NCI-H69 (cell line): ENCODE measurements at regions not wholly inside any gene's neighbourhood (a gene's known extent, or its start where the extent isn't known, plus 50 kb on each side); places are given as distances from the start of the nearest gene placed in this dataset.
"Not testable (repeated sequence)": the region's sequence is repeated elsewhere in the genome, so short reads cannot be mapped to it uniquely, and the experiment has no call there.

Source experiments
- DNase-seq: peaks from one replicate; lab custom pipeline; 2025; lab: John Stamatoyannopoulos, UW

DNA sequence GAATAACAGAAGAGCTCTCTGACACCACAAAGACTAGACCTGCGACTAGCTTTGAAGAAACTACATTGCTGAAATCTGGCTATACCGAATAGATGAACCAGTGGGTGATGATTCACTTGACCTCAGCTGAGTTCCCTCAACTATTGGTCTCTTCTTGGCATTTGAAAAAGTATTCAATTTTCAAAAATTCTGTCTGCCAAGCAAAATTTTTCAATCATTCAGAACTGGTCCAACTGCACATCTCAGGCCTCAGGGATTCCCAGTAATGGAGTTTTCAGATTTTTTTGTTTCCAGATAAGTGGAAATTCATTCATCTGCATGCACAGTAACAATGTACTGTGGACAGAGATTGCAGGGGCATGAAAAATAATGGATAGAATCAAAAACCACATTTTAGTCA is 121.4 kb upstream of the NAA20 start:
- DNase-seq, result no peak

DNA sequence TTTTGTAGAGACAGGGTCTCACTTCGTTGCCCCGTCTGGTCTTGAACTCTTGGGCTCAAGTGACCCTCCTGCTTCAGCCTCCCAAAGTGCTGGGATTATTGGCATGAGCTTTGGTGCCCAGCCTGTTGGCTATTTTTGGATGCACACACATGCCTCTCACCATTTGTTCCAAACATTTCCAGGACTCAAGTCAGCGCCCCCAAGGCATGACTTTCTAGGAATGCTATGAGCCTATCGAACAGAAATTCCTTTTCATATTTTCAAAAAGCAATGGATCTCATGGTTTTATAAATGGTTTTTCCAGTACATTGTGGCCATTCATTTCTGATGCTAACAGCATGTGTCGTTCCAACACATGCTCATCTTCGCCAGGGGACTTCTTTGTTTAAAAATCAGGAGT is 119.3 kb upstream of the NAA20 start:
- DNase-seq, result no peak

DNA sequence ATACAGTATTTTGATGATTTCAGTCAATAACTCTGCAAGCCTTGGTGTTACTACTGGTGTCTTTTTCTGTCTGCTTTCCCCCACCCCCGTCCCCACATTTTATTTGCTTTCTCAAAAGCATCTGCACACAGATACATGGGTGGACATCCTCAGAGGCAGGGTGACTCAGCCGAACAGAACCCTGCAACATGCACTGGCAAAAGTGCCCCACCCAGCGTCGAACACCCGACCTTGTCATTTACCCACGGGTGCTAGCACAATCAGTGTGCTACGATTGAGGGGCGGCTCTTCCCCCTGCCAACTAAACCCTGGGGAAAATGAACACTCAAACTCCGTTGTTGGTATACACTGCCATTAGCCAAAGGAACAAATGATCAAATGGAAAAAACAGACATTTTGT is 115.9 kb upstream of the NAA20 start:
- peak; percentile 9 for DNase-seq

DNA sequence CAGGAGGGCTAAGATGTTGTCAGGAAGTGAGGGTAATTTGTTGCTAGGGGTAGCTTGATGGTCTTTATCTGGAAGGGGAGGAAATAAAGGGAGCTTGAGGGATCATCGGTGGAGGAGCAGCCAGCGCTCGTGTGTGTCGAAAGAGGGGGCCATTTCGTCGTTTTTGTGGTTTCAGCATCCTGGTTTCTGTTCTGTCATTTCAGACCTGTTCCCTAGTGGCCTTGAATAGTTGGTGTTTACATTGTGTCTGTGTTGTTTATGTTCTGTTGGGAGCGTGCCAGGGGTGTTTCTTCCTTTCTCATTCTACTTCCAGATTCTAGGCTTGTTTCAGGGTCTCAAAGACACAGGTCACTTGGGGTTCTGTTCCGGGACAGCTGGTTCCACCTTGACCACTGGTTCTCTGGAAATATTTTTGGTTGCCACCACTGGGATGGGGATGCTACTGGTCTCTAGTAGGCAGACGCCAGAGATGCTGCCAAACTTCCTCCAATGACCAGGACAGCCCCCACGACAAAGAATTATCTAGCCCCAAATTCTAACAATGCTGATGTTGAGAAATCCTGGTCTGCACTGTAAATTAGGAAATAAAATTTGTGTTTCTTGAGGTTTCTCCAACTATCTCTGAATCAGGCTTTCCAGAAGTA is 113.9 kb upstream of the NAA20 start:
- DNase-seq, result peak; percentile 87

DNA sequence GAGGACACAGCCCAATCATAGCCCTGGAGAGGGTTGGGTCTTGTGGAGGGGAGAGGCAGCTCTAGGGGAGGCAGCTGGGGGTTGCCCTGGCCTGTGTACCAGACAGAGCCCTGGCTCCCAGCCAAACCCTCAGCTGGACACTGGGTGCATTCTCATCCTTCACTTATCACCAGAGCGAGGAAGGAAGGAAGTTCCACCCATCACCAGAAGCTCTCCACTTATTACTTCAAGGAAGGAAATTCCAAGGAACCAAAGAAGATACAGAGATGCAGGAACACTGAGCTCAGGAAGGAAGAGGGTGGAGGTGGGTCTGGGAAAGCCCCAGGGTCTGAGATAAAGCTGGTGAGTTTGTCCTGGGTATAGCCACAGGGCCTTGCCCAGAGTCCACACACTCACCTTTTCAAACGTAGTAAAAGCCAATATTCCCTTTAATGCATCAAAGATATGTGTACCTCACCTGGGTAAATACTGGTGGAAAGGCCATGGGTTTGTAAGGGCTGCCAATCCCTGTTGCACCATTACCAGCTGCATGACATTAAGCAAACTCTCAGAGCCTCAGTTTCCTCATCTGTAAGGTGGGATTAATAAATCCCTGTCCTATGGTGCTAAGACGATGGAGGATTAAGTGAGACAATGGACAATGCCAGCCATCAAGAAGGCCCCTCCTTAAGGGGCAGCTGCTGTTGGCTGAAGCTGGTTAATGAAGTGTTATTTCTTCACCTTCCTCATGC is 109.7 kb upstream of the NAA20 start:
- DNase-seq, result peak; percentile 22

DNA sequence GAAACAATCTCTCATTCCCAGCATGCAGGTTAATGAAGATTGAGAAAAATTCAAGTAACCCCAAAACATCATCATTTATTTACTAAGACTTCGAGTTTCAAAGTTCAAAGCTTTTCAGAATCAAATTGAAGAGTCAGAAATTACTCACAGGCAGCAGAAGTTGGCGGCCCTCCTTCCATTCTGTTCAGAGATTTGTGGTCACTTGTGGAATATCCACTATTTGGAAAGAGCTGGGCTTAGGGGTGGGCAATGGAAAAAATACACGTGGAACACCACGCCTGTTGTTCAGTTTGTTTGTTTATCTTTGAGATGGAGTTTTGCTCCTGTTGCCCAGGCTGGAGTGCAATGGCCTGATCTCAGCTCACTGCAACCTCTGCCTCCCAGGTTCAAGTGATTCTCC is 108.6 kb upstream of the NAA20 start:
- DNase-seq, result no peak

DNA sequence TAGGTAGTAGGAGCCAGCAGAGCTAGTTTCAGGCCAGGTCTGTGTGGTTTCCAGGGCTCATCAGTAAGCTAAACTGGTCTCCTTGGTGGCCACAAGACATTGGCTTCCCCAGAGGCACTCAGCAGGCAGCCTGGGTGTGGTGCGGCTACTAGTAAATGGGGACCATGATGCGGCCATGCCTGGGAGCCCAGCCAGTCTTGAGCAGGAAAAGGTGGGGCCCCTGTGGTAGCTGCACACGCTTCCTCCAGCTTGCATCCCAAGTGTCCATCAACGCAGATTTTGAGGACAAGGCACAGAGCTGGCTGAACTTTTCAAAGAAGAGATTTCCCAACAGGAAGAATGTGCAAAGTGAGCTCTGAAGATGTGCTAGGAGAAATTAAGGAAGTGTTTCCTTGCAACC is 107.4 kb upstream of the NAA20 start:
- peak; percentile 20 for DNase-seq

DNA sequence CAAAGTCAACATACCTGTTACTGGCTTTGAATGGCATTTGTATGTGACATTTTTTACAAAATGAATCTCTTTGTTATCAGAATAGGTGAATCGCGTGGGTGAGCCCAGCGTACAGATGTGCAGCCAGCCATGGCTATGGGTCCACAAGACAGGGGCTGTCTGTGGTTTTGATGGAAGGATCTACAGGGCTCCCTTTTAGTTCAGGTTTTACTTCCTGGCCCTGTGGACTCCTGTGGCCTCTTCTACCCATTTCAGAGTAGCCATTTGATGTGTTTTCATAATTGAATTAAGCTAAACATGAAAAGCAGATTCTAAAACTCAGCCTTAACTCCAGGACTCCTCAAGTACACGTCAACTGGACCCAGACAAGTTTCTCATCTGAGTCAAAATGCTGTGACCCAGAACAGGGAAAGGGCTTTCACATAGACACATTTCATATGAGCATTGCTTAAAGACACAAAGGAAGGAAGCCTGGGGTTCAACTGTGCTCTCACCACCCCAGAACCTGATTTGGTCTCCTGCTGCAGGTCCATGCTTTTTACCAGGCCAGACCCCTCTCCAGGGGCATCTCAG is 105.3 kb upstream of the NAA20 start:
- DNase-seq, result no peak

DNA sequence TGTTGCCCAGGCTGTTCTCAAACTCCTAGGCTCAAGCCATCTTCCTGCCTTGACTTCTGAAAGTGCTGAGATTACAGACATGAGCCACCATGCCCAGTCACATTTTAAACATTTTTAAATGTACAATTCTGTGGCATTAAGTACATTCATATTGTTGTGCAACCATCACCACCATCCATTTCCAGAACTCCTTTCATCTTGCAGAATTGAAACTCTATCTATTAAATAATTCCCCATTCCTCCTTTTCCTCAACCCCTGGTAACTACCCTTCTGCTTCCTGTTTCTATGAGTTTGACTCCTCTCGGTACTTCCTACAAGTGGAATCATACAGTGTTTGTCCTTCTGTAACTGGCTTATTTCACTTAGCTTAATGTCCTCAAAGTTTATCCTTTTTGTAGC is 103.8 kb upstream of the NAA20 start:
- no peak for DNase-seq

DNA sequence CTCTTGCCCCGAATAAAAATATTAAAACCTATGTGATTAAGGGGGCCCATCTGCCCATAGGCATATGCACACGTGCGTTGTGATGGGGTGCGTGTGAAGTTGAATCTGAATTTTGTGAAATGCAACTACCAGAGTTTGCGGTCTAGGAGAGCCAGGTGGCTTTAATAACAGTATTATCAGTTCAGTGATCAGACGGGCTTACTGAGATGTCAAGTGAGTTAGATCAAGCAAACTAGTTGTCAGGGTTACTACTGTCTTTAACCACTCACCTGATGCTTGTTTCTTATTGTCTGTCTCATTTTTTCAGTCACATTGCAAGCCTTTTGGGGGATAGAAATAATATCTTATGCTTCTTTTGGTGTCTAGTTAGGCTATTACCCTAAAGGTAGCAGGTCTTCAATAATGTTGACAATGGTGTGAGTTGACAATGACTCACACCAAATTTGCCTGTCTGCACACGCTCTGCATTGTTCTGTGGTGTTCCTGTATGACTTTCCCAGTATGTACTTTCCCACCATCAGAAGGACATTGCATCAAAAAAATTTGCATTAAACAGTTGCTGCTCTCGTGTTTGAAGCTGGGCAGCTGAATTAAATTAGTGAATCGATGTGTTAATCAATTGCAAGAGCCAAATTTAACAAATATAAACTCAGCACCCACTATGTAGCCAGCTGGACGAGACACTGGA is 103.1 kb upstream of the NAA20 start:
- DNase-seq, result peak; percentile 52

DNA sequence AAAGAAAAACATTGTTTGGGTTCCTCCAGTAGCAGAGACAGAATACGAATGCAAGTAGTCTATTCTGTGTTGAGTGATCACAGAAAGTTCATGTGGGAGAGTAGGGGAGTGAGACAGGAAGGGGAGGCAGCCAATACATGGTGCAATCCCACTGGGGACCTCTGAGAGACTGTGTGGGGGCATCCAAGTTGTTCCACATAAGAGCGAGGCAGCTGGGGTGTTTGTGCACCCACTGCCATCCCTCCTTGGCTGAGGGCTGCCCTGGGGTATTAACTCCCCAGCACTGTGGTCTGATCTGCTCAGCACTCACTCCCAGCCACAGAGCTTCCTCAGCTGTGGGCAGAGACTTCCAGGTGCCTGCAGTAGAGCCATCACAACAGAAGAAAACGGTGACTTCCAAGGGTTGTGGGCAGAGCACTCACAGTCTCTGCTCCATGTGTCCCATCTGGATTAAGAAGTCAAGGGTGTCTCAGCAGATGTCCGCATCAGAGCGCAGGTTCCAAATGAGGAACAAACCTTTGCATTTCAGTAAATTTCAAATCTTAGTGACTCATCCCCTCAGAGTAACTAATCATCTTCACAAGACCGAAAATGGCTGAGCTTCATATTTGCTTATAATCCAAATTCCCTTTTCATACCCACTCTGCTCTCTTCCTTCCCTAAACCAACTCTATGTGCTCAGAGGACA is 101.9 kb upstream of the NAA20 start:
- DNase-seq, result no peak

DNA sequence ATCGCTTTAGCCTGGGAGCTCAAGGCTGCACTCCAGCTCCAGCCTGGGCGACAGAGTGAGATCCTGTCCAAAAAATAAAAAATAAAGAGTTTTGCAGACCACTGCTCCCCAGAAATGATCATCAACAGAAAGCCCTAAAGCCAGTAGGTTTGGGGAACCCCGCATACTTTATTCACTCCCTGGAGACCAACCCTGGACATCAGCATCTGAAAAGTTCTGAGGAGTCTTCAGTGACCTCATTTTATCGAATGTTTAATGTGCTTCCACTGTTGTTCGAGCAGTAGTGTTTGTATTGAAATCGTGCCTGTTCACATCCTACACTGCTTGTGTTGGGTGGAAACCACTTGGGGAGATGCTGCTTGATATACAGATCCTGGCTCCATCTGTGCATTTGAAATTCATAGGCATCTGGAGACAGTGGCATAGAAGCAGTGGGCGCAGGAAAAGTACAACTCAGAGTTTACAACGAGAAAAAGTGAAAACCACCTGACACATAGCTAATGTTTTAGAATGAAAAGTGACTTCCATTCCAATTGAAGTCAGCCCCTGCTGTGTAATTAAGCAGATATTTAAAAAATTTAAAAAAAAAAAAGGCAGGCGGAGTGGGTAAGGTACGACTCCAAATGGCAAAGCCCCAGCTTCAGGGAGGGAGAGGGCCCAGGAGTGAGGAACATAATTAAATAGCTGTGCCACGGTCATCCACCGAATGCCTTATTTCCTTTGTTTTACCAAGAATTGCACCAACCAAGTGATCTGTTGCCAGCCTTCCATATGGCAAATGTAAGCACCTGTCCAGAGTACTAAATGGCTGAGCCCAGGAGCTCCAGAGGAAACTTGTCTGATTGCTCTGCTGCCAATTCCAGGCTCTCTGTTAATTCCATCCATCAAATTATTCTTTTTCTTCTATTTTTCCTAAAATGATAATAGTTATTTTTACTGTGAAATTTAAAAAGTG is 100.4 kb upstream of the NAA20 start:
- DNase-seq, result peak; percentile 13

DNA sequence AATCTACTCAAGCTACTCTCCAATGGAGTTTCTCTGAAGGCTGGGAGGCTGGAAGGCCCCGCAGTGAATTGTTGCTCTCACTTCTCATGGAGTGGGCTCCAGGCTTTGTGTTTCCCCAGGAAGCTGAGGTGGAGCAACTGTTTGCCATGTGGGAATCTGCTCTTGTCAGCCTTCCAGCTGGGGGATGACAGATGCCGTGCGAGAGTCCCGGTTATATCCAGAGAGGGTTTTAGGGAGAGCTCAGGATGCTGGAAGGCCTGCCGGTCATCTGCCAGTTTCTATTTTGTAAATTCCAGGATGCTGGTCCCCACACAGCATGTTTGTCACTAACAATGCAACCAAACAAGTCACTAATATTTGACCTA is 98.2 kb upstream of the NAA20 start:
- DNase-seq, result no peak

DNA sequence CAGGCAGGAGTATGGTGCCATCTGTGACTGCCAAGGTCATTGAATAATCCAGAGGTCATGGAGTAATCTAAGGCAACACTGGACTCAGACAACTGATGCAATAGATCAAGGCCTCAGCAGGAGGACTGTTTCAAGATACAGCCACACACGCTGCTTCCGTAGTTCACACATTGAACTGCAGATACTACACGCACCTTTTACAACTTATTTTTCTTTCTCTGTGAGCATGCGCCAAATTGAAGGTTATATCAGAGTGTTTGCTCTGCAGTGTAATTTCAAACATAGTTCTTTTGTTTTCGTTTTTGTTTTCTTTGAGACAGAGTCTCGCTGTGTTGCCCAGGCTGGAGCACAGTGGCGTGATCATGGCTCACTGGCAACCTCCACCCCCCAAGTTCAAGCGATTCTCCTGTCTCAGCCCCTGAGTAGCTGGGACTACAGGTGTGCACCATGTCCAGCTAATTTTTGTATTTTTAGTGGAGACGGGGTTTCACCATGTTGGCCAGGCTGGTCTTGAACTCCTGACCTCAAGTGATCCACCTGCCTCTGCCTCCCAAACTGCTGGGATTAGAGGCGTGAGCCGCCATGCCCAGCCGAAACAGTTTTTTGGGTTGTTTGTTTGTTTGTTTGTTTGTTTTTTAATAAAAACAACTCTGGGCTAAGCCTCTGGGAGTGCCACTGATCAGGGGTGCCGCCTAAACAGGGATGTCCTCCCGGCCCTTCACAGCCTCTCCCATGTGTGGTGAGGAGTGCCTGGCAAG is 96.6 kb upstream of the NAA20 start:
- DNase-seq, result no peak

DNA sequence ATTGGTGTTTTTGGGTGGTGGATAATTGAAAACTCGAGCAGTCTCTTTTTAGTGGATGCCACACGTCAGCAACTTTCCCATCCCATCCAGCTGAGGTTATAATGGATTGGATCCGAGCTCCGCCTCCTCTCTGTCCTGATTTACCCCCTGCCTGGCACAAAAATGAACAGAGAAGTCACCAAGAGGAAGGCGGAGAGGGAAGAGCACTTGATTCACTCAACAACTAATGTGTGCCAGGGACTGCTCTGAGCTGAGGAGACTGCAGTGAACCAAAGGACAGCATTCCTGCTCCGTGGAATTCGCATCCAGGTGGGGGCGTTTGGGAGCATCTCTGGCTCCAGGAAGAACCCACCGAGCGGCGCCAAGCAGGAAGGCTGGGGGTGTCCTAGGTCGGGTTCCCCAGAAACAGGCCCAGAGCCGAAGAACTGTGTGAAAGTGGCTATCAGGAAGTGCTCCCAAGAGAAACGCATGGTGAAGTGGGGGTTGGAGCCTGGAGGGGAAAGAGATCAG is 95.8 kb upstream of the NAA20 start:
- DNase-seq, result no peak

DNA sequence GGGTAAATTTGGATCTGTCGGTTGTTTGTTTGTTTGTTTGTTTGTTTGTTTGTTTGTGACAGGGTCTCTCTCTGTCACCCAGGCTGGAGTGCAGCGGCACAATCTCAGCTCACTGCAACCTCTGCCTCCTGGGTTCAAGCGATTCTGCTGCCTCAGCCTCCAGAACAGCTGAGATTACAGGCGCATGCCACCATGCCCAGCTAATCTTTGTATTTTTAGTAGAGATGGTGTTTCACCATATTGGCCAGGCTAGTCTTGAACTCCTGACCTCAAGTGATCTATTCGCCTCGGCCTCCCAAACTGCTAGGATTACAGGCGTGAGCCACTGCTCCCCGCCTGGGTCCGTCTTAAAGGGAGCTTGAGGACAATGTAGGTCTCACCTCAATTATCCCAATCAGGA is 95.3 kb upstream of the NAA20 start:
- not testable (repeated sequence) for DNase-seq

DNA sequence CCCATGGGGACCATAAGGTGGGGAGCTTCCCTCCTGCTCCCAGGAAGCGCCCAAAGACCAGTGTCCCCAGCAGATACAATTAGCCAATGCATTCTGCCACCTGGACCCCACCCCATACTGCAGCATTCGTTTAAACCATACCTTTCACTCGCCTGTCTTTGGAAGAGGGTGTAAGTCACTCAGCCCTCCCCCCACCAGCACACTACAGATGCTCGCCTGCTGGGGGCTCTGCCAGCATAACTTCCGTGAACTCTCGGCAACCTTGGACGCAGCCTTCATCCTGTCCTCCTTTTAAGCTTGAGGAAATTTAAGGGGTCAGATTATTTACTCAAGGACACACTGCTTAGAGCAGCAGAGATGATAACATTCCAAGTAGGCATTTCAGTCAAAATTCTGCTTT is 94.4 kb upstream of the NAA20 start:
- DNase-seq, result no peak

DNA sequence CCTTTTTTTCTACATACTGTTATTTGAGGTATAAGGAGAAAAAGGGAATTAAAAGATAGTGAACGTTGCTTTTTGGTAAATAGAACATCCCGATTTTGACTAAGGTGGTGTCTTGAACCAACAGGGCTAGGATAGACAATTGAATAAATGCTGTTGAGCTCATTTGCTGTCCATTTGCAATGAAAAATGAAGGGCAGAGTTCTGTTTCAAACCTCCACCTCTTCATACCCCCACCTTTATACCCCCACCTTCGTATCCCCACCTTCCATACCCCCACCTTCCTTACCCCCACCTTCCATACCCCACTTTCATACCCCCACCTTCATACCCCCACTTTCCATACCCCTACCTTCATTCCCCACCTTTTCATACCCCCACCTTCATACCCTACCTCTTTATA is 93.4 kb upstream of the NAA20 start:
- DNase-seq, result no peak

DNA sequence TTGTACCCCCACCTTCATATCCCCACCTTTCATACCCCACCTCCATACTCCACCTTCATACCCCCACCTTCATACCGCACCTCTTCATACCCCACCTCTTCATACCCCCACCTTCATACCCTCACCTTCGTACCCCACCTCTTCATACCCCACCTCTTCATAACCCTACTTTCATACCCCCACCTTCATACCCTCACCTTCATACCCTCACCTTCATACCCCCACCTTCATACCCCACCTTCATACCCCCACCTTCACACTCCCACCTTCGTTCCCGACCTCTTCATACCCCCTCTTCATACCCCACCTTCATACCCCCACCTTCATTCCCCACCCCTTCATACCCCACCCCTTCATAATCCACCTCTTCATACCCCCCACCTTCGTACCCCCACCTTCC is 92.9 kb upstream of the NAA20 start:
- peak; percentile 14 for DNase-seq

DNA sequence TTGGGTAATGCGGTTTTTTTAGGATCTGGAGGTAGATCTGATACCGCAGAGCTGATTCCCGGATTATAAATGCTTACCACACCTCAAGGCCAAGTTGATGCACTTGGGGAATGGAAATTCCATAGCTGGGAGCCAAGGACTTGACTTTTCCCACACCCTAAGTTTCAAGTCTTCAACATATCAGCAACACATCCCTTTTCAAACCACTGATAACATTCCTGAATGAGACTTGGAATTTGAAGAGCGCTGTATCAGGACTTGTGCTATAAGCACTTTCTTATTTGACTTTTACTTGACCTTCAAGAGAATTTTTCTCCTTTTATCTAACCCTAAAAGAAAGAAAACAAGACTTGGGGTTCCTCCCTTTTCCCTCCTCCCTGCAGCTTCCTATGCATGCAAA is 90.6 kb upstream of the NAA20 start:
- DNase-seq, result no peak
